A549 (cell line): ENCODE measurements at regions not wholly inside any gene's neighbourhood (a gene's known extent, or its start where the extent isn't known, plus 50 kb on each side); places are given as distances from the start of the nearest gene placed in this dataset.

Experiments used
- BCL3 ChIP-seq: fragments of >200 bp; sonication (Bioruptor Twin); formaldehyde crosslinking; IDR thresholded peaks from 3 replicates; pipeline ENCODE4 v1.6.1; 2016
- CHD2 ChIP-seq: fragments of 150-350 bp; IDR thresholded peaks from 2 replicates; pipeline ENCODE4 v1.6.1; 2014; ENCODE audit warnings: low read length; ENCODE audit not compliant: partially characterized antibody
- CTCF ChIP-seq: fragments of >200 bp; sonication (Bioruptor Twin); formaldehyde crosslinking; IDR thresholded peaks from 3 replicates; pipeline ENCODE4 v1.5.1; 2016
- ELK1 ChIP-seq: fragments of 150-350 bp; IDR thresholded peaks from 2 replicates; pipeline ENCODE4 v1.6.1; 2014; ENCODE audit warnings: low read depth, mild to moderate bottlenecking, low read length
- ESRRA ChIP-seq: fragments of 150-350 bp; IDR thresholded peaks from 2 replicates; pipeline ENCODE4 v1.6.1; 2014; ENCODE audit warnings: mild to moderate bottlenecking, low read length, borderline replicate concordance
- JUN ChIP-seq, 2 experiments: fragments of >200 bp; sonication (Bioruptor Twin); formaldehyde crosslinking; IDR thresholded peaks; 2 replicates in 1 of 2; 3 replicates in 1 of 2; pipeline ENCODE4 v1.6.1; 2016 to 2017
- MAFK ChIP-seq: fragments of 450-650 bp; IDR thresholded peaks from 2 replicates; pipeline ENCODE4 v1.6.1; 2014; ENCODE audit not compliant: partially characterized antibody
- MAZ ChIP-seq: fragments of 150-350 bp; IDR thresholded peaks from 2 replicates; pipeline ENCODE4 v1.6.1; 2014; ENCODE audit warnings: antibody characterized with exemption, low read depth, low read length, borderline replicate concordance
- NR3C1 ChIP-seq: fragments of >200 bp; sonication (Bioruptor Twin); formaldehyde crosslinking; IDR thresholded peaks from 3 replicates; pipeline ENCODE4 v1.6.1; 2017
- USF2 ChIP-seq: fragments of 450-650 bp; IDR thresholded peaks from 2 replicates; pipeline ENCODE4 v1.6.1; 2014; ENCODE audit warnings: antibody characterized with exemption

- no peak for TF ChIP-seq MAFK
- TF ChIP-seq USF2 = no peak
- no peak for TF ChIP-seq BCL3
- no peak for TF ChIP-seq NR3C1
- no peak for TF ChIP-seq CTCF
- TF ChIP-seq JUN (IDR thresholded peaks at IDR 0.05) = no peak
- TF ChIP-seq MAZ = no peak
- no peak for TF ChIP-seq CHD2
- no peak for TF ChIP-seq ESRRA
- TF ChIP-seq ELK1 = no peak
Observed at GRCh38 chr5:18276939-18277338, 642.7 kb downstream of the TAF11L14 start.
